Fibroblast of gingiva (primary cell): ENCODE measurements at regions not wholly inside any gene's neighbourhood (a gene's known extent, or its start where the extent isn't known, plus 50 kb on each side); places are given as distances from the start of the nearest gene placed in this dataset.
"Not testable (repeated sequence)": the region's sequence is repeated elsewhere in the genome, so short reads cannot be mapped to it uniquely, and the experiment has no call there.

Experiments used
- DNase-seq: peaks from one replicate; pipeline ENCODE4 v3.0.0-alpha.2; 2011; ENCODE audit warnings: low read depth

DNA sequence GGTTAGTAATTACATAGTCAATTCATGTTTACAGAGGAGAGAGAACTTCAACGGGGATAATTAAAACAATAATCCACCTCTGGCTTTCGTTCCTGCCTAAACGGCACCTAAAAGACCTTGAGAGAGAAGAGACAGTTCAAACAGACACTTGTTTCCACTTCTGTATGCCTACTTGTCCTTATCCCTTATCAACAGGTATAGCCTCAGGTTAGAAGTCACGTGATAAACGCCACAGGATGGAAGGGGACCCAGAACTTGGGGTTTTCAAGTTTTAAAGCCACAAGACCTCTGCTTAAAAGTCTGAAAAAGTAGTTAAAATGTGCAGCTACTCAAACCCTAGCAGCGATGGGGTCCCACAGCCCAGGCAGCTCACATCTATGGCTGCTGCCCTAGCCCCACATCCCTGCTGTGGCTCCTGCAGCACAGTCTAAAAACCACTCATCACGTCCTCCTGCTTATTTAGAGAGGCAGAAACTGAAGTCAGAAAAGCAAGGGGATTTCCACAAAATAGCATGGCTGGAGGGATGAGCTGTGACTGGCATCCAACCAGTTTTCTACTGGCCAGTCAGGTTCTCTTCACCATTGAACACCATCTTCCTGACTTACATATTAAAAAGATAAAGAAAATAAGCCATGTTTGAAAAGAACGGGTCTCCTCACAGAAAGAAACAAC, 51.2 kb upstream of the SEC16B start:
- no peak for DNase-seq

- no peak for DNase-seq
Measured at GRCh38 chr1:178021950-178022349, 52.1 kb upstream of the SEC16B start.

- DNase-seq: no peak
Measured at GRCh38 chr1:178023181-178023618, 53.3 kb upstream of the SEC16B start.

GRCh38 chr1:178024504-178024903, 54.6 kb upstream of the SEC16B start:
- DNase-seq: no peak

DNA sequence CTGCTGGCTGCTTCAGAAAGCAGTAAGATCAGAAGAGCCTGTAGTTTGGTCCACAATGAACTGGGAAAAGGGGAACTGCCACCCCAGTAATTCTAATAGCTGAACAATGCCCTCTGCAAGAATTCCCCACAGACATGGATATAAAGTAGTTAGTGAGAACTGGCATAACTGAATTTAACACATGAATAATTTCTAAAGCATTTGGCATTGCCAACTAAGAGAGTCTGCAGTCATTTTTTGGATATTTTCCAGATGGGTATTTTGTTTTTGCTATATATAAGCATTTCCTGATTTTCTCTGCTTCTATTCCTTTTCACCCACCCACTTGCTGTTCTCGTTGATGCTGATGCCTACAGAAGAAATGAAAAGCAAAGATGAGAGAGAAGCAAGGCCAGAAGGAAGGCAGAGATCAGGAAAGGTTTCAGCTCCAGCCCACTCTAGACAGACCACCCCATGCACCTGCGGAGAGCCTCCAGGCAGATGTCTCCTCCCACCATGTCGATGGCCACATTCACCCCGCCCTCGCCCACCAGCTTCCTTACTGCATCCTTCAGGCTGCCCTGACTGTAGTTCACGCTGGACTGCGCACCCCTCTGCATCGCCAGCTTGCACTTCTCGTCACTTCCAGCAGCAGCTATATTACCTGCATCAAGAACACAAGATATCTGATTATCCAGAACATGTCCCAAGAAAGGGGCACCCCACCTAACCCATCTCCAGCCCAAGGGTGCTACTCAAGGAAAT, 55.9 kb upstream of the SEC16B start:
- DNase-seq: no peak

DNA sequence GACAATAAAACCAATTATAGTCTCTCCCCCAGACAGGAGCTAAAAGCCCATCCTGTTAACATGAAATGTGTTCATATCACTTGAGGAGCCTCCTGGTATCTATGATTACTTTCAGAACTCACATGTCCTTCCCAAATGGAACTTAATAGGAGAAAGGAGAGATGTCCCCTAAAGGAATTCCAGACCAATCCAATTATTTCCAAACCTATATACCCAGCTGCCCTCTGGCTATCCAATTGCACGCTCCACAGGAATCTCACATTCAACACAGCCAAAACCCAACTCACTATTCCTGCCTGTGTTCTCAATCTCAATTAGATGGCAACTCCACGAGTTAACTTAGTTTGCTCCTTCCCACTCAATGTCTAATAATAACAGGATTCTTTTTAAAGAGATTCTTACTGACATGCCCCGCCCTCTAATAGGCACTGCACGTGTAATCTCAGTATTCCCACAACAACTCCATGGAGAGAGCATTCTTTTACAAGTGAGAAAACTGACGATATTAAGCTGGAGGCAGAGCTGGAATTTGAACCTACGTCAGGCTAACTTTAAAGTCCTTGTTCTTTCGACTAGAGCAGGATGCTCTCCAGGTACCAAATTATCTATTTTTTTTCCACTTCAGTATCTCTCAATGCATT, 59.1 kb upstream of the SEC16B start:
- DNase-seq: no peak

DNA sequence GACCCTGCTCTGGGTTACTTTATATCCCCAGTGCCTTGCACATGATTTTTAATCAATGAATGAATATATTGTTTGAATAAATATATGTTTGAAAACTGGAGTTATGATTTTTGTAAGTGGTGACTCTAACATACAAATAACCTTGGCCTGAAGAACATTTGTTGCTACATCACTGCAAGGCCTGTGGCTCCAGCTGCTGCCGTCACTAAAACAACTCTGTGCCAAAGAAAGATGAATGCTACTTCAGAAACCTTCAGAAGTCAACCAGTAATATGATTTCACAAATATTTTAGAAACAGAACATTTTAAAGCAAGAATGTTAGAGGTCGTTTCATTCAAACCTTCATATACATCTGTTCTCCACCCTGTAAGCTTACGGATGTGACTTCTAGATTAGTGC, 60.6 kb upstream of the SEC16B start:
- no peak for DNase-seq

DNA sequence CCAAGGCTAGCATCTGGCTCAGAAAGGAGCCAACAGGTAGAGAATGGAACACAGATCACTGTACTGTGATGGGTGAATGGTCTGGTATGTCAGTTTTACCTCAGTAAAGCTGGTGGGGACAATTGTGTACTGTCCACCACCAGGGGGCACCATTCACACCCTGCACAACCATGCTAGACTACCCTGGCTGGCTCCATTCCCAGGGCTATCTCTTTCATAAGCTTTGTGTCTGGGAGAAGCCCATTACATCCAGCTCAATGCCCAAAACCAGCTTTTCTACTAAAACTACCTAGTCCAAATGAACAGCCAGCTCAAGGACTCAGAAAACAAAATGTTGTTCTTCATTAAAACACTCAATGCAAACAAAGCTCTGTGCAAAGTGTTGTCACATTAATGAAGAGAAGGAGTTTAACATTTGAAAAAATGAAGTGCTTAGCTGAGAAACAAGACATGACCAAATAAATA, 62.0 kb upstream of the RASAL2 start:
- DNase-seq: peak; percentile 88

DNA sequence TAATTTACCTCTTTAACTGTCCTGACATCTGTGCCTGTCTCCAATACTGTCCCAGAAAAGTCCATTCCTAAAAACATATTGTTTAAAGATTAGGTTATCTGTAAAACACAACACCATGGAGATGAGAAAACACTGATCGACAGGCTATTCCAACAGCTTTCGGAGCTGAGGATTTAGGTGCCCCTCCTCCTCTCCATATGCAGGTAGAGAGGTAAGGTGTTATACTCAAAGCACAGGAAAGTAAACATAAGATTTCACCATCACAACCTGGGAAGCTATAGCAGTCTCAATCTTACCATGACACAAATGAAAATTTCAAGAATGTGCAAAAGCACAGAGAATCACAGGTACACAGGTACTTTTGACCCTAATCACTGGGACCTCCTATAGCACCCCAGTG, 60.9 kb upstream of the RASAL2 start:
- DNase-seq: no peak

DNA sequence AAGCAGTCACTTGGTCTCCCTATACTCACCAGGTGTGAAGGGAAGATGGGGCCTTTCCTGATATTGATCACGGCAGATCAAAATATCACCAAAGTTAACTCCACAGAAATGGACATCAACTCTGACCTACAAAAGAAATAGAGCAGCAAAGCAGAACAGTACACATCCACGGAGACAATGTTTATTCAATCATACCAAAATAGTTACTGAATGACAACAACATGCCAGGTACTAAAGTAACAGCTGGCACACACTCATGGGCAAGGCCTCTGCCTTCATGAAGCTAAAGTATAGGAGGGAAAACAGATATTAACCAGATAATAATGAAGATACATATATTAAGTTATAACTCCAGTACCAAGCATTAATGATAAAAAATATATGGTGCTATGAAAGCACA, 59.2 kb upstream of the RASAL2 start:
- DNase-seq: no peak

- no peak for DNase-seq
Measured at GRCh38 chr1:178036090-178036489, 57.8 kb upstream of the RASAL2 start.

DNA sequence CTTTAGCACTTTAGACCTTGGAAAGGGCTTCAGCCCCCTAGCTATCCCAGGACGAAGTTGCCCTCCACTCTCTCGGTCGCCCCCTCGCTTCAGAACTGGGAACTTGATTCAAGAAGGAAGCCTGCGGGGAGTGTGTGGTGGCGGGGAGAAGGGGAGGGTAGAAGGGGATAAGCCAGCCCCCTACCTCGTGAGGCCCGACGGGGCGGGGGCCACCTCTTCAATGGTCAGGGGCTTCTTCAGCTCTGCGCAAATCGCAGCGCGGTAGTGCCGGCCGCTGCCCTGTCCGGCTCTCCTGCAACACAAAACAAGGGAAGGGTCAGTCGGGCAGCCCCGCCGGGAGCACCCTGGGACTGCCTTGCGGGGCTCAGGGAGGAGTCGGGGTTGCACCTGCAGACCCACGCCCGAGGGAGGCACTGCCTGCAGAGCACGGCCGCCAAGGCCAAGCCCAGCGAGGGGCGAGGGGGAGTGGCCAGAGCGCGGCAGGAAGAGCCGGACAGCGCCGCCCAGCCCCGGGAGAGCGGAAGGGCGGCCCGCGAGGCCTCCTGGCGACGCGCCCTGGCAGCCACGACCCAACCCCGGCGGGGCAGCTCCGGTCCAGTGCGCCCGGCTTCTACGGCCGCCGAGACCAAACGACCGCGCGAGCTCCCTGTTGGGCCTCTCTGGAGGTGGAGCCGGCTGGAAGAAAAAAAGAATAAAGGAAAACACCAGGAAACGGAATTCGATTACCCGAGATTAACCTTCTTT, 56.2 kb upstream of the RASAL2 start:
- DNase-seq: peak; percentile 87

- DNase-seq: no peak
Measured at GRCh38 chr1:178038372-178038771, 55.5 kb upstream of the RASAL2 start.

DNA sequence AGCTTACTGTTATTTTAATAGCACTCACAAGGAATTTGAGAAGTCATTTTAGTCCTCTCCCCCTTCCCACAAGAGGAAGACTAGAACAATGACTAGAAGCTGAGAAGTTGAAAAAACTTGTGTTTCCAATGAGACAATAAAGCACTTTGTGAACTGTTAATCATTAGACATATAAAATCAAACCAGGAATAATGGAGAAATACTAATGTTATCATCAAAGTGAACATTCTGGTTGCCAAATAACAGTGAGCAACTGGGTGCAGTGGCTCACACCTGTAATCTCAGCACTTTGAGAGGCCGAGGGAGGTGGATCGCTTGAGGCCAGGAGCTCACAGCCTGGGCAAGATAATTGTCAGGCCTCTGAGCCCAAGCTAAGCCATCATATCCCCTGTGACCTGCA, 54.0 kb upstream of the RASAL2 start:
- DNase-seq: no peak

GRCh38 chr1:178043940-178044339, 50.0 kb upstream of the RASAL2 start:
- not testable (repeated sequence) for DNase-seq
